ENCODE measurements at regions not wholly inside any gene's neighbourhood (a gene's known extent, or its start where the extent isn't known, plus 50 kb on each side); places are given as distances from the start of the nearest gene placed in this dataset.

DNA sequence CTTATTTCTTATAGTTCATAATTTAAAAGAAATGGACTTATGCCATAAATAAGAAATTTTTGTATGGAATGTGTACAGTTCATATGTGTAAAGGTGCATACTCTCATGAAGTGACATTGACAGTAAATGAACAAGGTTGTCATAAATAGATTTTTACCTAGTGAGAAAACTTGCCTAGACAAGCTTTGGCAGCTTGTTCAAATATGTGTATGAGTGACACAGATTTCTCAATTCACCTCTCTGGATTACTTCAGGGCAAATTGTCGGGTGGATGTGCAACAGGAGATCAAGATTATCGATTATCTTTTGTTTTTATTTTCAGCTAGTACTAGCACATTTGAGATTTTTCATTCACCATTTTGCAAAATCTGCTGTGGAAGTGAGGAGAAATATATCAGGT lies 758.1 kb upstream of the ACVR2A start:
- no peak for DNase-seq (ENCODE audit: low read depth)

DNA sequence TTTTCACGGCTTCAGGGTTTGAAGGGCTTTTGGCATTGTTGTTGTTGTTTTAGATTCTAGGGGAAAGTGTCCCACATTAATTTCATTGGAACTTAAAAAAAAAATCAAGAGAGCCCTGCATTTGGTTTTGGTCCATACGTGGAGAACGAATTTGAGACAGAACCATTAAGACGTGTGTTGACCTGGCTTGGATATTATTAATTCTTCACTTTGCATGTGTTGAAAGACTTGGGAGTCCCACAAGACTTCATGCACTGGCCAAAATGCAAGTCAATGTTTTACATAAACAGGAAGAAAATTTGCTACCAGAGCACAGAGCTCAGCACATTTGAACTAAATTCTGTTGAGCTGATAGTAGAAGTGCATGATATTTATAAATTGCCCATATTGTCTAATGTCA lies 761.2 kb upstream of the ACVR2A start:
- DNase-seq (ENCODE audit: low read depth): no peak

DNA sequence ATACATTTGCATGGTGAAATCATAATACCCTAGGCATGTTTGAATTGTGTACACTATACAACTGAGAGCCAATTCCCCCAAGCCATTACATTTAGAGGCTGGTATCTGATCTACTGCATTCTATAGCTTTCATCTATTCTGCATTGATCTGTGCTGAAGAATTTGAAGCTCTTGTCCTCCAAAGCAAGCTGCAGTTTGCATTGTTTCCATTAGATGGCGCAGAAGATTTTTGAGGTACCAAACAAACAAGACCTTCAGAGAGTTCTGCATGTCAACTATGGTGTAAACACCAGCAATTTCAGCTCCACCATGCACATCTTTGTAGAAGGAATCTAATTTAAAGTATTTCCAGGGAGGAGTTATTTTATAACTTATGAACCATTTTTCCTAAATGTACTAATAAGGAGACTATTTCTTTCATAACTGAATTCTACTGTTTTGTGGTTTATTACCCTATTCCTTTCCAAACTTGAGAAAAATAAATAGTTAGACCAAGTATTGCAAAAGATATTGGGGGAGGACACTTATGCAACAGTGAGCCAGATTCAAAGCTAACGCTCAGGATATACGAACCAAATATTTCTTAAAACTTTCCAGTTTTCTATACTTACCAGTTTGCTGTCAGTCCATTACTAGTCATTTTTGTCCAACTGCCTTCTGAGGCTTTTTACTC lies 761.8 kb upstream of the ACVR2A start:
- peak; percentile 78 for DNase-seq (ENCODE audit: low read depth)

DNA sequence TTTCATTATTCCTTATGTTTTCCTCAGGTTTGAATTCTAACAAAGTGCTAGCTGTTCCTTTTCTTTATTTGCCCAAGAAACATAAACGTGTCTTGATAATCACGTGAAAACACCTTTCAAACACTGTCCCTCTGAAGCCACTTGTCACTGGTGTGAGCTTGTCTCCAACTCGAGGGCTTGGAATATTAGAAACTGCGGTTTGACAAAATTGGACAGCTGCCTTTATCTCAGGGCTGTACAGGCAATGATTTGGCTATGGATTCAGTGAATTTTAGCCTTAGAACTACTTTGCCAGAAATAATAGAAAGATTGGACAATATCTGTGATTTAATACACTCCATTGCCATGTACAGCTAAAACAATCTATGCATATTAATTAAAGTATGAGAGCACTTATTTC lies 763.0 kb upstream of the ACVR2A start:
- peak; percentile 32 for DNase-seq (ENCODE audit: low read depth)

DNA sequence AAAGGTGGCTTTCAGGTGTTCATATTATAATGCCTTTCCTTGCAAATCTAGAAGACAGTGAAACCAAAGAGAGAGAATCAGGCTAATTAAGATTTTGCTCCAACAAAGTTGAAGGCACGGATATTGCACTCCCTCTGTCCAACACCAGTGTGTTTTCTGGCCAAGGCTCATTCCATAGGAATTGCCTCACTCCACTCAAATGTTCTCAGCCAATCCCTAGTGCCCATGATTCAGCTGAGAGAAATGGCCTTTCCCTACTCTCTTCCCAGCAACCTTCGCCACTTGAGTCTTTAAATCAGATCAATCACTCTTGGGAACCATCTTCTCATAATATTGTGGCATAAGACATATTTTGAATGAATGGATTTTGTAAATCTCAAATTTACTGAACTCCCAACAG lies 768.2 kb upstream of the ACVR2A start:
- DNase-seq (ENCODE audit: low read depth): peak; percentile 48

DNA sequence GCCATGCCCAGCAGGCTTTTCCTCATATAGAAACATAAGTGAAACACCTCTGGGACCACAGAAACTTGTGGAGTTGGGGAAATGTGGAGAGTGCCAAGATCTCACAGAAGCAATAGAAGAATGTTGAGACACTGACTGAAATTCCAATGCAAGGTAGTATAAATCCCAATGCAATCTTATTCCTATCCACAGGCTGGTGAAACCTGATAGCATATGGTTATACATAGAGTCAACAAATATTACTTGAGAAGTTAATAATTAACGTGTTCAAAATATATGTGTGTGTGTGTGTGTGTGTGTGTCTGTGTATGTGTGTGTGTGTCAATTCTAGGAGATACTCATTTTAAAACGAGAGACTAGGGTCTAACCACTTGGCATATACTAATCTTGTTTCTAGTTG lies 776.8 kb upstream of the ACVR2A start:
- DNase-seq (ENCODE audit: low read depth): no peak

DNA sequence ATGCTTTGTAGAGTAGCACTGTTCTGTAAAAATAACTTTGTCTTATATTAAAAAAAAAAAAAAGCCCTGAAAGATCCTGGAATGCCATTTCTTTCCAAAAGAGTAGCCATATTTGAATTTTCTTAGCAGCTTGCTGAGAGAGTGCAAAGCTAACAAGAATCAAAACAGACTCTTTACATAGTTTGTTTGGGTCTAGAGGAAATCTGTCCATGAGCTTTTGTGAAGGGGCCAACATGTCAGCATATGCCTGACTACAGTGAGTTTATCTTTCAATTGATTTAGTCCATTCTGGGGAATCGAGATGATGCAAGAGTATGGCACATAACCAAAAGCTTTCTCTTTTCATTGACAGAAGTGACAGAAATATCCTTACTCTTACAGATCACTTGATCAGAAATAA lies 777.7 kb upstream of the ACVR2A start:
- no peak for DNase-seq (ENCODE audit: low read depth)

DNA sequence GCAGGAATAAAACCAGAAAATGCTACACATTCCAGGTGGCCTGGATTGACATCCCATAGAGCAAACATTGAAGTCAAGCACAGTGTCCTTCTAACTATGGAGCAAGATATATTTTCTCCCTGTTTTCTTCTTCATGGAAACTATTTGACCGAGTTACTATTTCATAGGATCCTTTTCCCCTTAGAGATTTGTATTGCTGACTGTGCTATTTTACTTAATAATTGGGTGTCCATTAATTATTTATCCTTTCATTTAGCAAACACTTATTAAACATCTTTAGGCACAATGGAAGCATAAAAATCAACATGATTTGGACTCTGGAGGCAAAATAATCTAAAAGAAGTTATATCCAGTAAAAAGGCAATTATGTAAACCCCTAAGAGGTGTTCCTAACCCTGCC lies 782.8 kb upstream of the ACVR2A start:
- no peak for DNase-seq (ENCODE audit: low read depth)

DNA sequence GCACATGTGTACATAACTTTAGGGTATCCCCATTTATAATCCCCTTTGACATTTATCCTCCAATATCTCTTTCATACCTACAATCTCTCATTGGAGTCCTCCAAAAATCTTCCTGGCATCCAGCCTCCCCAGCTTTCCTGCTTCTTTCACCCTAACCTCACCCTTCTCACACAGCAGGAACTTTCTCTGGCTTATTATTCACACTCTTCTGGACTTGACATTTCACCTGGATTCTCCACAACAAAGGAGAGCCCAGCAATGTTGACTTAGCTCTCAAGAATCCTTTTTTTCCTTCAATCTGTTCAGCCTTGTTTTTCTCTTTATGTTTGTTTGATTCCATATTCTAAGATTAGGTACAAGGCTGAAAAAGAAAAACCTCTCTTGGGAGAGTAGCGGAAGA lies 783.6 kb upstream of the ACVR2A start:
- DNase-seq (ENCODE audit: low read depth): no peak

DNA sequence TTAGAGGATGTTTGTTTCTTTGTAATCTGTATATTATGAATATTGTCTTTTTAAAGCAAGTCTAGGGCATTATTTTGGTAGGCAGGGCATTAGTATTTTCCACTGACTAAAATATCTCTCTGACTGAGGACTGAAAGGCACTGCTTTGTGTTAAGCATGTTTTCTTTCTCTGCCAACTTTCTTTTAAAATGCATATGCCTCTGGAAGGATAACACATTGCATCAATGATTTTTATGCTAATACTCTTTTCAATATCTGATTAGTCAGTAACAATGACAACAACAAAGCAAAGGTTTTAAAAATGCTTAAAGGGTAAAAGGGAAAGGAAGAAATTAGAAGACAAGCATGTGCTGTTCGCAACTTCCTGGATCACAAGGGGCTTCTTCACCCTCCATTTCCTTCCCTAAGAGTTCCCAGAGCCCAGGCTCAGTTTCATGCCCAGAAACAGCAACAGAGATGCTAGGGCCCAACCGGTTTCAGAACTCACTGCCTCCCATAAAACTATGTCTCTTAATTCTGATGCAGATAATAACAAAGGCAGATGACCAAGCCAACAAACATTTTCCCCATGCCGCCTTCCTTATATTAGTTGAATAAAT lies 786.8 kb upstream of the ACVR2A start:
- DNase-seq (ENCODE audit: low read depth): no peak

DNA sequence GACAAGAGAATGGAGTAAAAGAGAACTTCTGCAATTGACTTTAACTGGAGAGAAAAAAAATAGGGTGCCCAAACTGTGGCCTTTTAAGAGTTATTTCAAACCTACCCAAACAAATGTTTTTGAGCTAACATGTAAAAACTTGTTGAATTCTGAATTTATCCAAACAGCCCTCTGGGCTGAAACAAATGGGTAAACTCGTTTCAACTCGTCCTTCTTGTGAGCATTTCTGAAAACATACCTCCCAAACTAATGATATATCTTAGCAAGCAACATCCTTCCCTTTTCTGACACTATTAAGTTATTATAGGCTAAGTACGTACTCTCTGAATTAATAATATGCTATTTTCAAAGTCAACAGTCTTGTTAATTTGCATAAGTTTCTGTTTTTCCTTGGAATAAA lies 793.0 kb upstream of the ACVR2A start:
- DNase-seq (ENCODE audit: low read depth): no peak

DNA sequence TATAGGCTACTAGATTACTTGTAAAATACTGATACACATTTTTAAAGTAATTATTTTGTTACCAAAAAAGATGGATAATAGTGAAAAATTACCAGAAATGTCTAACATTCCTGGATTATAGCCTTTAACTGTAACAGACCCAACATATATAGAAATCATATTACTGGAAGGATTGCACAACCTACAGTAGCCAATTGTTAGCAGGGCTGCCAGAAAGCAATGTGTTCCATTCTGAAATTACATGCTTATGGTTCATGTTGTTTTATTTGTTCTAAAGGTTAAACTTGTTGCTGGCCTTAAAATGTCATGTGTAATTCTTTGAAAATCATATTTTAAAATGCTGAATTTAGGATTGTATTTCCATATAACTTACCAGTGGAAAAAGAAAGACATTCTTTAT lies 793.6 kb upstream of the ACVR2A start:
- no peak for DNase-seq (ENCODE audit: low read depth)

DNA sequence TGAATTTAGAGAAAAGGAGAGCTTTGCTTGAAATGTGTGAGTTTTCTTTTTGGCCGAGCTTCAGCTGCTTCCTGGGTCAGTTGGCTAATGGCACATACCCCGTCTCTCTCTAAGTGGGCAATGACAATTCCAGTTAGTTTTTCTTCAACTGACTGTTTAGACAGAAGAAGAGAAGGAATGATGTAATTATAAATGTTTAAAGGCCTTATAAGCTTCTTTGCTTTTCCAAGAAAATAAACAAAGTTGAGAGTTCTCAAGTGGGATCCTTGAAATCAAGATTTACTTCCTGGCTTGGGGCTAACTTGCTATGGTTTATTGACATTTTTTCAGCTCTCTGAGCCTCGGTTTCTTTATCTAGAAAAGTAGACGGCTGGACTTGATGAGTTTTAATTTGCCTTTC lies 794.9 kb upstream of the ACVR2A start:
- no peak for DNase-seq (ENCODE audit: low read depth)

DNA sequence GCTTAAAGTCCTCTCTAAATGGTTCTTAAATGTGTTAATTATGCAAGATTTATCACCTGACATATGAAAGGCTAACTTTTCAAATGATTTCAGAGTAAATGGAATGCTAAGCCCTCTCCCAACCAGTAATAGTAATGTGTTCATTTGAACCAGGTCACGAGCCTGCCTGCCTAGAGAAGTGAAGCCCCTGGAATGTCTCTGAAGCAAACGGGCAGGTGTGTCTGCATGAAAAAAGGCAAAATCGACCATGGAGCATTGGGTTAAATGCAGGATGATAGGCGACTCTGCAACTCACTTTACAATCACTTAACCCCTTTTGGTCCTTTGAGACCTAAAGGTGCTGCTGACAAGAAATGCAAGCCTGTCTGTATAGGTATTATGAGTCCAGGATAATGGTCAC lies 798.4 kb upstream of the ACVR2A start:
- no peak for DNase-seq (ENCODE audit: low read depth)

DNA sequence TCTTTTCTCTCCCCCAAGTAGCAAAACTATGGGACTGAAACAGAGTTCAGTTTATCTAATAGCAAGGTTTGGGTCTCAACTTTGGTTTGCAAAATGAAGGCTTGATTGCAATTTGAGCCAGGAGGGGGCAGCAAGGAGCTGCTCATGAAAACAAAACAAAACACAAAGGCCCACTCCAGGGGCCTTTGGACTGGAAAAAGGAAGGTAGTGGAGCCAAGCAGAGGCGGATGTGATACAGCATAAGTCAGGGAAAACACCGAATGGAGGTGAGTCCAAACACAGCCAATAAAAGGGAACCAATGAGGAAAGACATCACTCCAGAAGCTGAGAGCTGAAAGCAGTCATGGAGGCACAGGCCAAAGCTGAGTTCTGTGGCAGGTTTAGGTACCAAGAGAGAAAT lies 799.7 kb upstream of the ACVR2A start:
- DNase-seq (ENCODE audit: low read depth): peak; percentile 51

DNA sequence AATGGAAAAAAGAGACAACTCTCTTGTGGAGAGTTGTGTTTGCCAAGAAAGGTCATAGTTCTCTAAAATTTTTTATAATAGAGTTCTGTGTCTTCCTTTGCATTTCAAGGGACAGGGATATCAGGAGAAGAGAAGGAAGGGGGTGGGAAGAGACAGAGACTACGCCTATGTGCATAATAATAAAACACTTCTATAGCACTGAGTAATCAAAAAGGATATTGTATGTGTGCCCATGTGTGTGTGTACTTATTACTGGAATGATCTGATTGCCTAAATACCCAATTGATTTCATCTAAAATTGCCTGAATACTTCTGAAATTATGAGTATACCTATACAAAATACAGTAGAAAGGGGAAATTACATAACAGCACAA lies 803.7 kb upstream of the ACVR2A start:
- DNase-seq (ENCODE audit: low read depth): no peak

DNA sequence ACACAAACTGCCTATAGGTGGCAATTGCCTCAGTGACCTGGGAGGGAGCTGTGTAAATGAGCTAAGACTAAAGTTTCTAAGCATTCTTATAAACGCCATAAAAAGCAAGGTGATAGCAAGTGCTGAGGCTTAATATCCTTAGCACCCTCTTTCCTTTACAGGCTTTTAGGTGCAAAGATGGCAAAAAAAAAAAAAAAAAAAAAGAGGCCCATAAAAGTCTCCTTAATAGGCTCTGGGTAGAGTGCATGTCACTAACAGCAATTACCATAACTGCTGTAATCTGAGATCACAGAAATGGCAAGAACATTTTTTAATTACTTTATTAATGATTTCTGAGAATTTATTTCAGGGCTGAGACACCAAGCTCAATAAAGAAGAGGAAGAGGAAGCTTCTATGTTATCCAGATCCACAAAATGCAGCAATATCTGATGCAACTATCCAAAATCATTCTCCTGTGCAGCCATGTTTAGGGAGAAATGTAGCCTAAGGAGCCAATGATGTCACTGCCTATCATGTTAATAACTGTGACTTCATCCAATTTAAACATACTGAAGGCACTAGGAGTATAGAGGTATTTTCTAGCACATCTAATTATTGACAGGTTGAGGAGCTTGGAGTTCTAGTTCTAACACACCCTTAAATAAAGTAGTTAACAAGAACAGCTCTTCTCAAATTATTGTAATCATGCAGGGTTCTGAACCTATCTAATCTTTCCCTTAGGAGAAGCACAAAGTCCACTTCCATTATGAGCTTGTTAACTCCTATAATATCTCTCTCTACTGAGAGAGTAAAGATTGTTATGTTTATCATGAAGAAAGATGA lies 804.3 kb upstream of the ACVR2A start:
- no peak for DNase-seq (ENCODE audit: low read depth)

DNA sequence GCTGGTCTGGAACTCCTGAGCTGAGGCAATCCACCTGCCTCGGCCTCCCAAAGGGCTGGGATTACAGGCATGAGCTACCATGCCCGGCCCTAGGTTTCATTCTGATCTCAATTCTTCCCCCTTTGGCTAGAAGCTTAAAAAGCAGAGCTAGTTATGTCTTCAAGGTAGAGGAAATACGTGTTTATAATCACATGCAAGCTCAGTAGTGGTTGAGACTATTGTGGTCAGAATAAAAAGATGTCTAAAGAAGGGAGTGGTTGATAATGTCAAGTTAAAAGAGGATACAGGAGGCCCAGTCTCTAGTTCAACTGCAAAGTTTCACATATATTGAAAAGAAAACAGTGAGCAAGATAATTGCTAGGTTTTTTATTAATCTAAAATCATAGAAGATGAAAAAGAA lies 807.8 kb upstream of the ACVR2A start:
- no peak for DNase-seq (ENCODE audit: low read depth)

DNA sequence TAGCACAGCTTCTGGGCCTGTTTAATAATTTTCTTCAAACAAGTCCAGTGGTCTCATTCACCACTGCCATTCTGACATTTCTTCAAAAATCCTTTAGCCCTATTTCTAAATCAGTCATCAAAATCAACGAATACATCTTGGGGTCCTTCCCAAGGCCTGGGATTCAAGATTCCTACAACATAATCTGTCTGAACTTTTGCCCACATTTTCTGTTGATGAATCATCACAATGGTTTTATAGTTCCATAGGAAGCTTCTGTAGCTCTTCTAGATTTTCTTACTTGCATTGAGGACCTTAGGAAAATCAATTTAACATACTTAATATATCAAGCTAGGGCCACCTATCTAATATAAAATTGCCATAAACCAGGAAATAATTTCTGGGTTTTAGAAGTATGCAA lies 811.8 kb upstream of the ACVR2A start:
- peak; percentile 39 for DNase-seq (ENCODE audit: low read depth)

DNA sequence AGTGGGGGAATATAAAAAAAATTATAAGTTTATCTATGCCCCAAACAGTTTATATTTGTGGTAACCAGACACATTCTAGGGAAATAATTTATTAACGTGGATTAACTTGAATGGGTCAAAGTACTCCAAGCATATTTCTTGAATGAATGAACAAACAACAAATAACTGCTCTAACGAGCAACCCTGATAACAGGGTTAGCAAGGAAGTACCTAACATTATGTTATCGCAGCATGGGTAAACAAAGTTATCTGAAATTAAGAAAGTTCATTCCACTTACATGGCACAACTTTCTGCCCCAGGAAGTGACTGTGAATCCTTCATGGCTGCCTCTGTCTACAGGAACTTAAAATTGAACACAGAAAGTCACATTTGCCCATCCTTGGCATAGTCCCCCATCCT lies 812.9 kb upstream of the ACVR2A start:
- DNase-seq (ENCODE audit: low read depth): no peak

DNA sequence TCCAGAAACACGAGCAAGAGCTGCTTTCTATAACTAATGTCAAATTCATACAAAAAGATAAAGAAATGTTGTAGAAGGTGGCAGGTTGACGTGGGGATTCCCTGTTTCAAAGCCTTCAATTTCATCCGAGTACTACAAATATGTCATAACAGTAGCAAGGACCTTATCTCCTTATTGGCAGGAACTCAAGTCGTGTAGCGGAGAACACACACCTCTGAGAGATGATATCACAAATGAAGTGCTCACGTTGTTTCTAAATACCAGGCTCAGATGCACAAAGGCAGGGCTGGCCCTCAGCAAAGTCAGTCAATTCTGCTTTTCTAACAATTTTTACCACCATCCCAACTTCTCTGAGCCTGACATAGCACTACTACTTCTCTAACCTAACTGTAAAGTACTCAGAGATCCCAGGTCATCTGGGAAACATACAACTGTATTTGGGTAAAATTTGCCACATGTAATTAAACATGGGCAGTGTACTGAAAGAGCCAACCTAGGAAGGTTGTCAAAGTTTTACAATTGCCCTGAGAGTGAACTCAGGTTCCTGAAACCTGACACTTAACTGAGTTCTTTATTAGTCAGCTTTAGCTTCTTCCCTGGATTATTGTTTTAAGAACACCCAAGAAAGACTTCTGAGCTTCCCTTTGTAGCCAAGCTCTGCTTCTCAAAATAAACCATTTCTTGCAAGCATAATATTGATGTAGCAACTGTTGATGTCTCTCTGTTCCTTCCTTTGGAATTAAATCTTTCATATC lies 813.7 kb upstream of the ACVR2A start:
- peak; percentile 84 for DNase-seq (ENCODE audit: low read depth)

DNA sequence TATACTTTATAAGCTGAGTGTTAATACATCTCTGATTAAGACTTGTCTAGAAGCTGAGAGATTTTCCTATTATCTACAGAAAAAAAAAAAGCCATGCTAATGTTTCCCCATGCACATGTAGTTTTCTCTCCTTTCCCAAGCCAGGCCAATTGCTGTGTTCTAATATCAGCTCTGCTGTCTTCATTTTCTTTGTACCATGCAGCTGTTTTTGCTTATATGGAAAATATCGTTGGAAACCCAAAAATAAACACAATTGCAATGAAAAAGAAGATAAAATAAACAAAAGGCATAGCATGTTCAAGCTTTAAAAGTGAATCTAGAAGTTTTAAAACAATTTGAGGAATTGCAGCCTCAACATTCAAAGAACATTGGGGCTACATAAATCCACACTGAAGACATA lies 817.4 kb upstream of the ACVR2A start:
- peak; percentile 47 for DNase-seq (ENCODE audit: low read depth)

All from LHCN-M2 (cell line).